Stomach (tissue), 4 donors: ENCODE measurements at regions not wholly inside any gene's neighbourhood (a gene's known extent, or its start where the extent isn't known, plus 50 kb on each side); places are given as distances from the start of the nearest gene placed in this dataset.

Experiments used
- EP300 ChIP-seq: sonication (generic); formaldehyde crosslinking; IDR thresholded peaks from one replicate; pipeline ENCODE4 v1.6.1; 2017; ENCODE audit warnings: antibody characterized with exemption
- POLR2A ChIP-seq, 4 donors: fragments of 450-650 bp; IDR thresholded peaks; one replicate each; pipeline ENCODE4 v1.6.1; 2016; ENCODE audit warnings: antibody characterized with exemption in 4 of 4, control low read depth in 2 of 4, mild to moderate bottlenecking in 1 of 4, moderate library complexity in 1 of 4
- POLR2AphosphoS5 ChIP-seq, 3 donors: sonication (generic); formaldehyde crosslinking; IDR thresholded peaks; one replicate each; pipeline ENCODE4 v1.6.1; 2016; ENCODE audit warnings: antibody characterized with exemption in 3 of 3
- TF ChIP-seq, protein P1 (sequence below), 7 experiments: fragments of 450-650 bp in 4 of 7; fragments of 200-600 bp in 3 of 7; sonication (generic) in 3 of 7; IDR thresholded peaks; one replicate each; pipeline ENCODE4 v1.5.1; 2016 to 2019; ENCODE audit warnings: antibody characterized with exemption in 7 of 7, control low read depth in 2 of 7, mild to moderate bottlenecking in 1 of 7

DNA sequence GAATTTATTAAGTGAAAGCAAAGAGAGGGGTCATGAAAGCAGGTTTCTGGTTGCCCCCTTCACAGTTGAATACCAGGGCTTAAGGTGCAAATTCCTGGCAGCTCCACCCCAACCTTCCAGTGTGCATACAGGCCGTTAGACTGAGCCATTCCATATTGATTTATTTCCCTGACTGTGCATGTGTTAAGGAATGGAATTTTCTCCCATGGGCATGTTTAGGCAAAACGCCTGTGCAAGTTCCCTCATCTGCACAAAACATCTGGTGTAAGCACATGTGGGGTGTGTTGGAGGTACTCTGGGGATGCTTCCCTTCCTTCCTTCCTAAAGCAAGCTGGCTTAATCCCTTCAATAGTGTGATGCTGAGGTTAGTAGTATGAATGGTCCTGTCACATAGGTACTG is 1470.6 kb downstream of the MAT2B start:
- TF ChIP-seq, protein P1, sequence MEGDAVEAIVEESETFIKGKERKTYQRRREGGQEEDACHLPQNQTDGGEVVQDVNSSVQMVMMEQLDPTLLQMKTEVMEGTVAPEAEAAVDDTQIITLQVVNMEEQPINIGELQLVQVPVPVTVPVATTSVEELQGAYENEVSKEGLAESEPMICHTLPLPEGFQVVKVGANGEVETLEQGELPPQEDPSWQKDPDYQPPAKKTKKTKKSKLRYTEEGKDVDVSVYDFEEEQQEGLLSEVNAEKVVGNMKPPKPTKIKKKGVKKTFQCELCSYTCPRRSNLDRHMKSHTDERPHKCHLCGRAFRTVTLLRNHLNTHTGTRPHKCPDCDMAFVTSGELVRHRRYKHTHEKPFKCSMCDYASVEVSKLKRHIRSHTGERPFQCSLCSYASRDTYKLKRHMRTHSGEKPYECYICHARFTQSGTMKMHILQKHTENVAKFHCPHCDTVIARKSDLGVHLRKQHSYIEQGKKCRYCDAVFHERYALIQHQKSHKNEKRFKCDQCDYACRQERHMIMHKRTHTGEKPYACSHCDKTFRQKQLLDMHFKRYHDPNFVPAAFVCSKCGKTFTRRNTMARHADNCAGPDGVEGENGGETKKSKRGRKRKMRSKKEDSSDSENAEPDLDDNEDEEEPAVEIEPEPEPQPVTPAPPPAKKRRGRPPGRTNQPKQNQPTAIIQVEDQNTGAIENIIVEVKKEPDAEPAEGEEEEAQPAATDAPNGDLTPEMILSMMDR (IDR thresholded peaks at IDR 0.05) = no peak
- TF ChIP-seq EP300 (no peak), POLR2A (IDR thresholded peaks at IDR 0.05) (no peak), POLR2AphosphoS5 (IDR thresholded peaks at IDR 0.05) (no peak)
